Breast epithelium (tissue), 3 donors: ENCODE measurements at regions not wholly inside any gene's neighbourhood (a gene's known extent, or its start where the extent isn't known, plus 50 kb on each side); places are given as distances from the start of the nearest gene placed in this dataset.

ENCODE experiments used
- CTCF ChIP-seq, 3 donors: fragments of 450-650 bp; IDR thresholded peaks; one replicate each; pipeline ENCODE4 v1.5.1; 2016 to 2017; ENCODE audit warnings: antibody characterized with exemption in 3 of 3, mild to moderate bottlenecking in 3 of 3, moderate library complexity in 3 of 3
- POLR2A ChIP-seq: fragments of 450-650 bp; IDR thresholded peaks from one replicate; pipeline ENCODE4 v1.6.1; 2016; ENCODE audit warnings: antibody characterized with exemption, mild to moderate bottlenecking, moderate library complexity
- POLR2AphosphoS5 ChIP-seq, 3 donors: sonication (generic); formaldehyde crosslinking; IDR thresholded peaks; one replicate each; pipeline ENCODE4 v1.6.1; 2017; ENCODE audit warnings: antibody characterized with exemption in 3 of 3

- no peak for TF ChIP-seq CTCF (IDR thresholded peaks at IDR 0.05)
- no peak for TF ChIP-seq POLR2AphosphoS5 (IDR thresholded peaks at IDR 0.05)
- TF ChIP-seq POLR2A = no peak
Measured at GRCh38 chr7:81277691-81278090, 358.8 kb upstream of the SEMA3C start.
